B cell (primary cell): ENCODE measurements at regions not wholly inside any gene's neighbourhood (a gene's known extent, or its start where the extent isn't known, plus 50 kb on each side); places are given as distances from the start of the nearest gene placed in this dataset.

ENCODE experiments used
- CTCF ChIP-seq: fragments of 200-600 bp; IDR thresholded peaks from one replicate; pipeline ENCODE4 v1.8.0; 2022; ENCODE audit warnings: antibody characterized with exemption, mild to moderate bottlenecking
- EZH2 ChIP-seq: IDR thresholded peaks from 2 replicates; pipeline ENCODE4 v1.6.1; 2012; ENCODE audit warnings: borderline replicate concordance, low read depth, mild to moderate bottlenecking, moderate library complexity, low read length; ENCODE audit not compliant: insufficient read depth, poor library complexity, severe bottlenecking

- no peak for TF ChIP-seq CTCF
- TF ChIP-seq EZH2: no peak
Measured at GRCh38 chr14:45785240-45785639, 532.2 kb upstream of the MIS18BP1 start.
